Psoas muscle (tissue), 7 donors: ENCODE measurements at regions not wholly inside any gene's neighbourhood (a gene's known extent, or its start where the extent isn't known, plus 50 kb on each side); places are given as distances from the start of the nearest gene placed in this dataset.

Experiments used
- ATAC-seq, 4 donors: fragments of 200-7000 bp; cut with Tn5 transposase; one replicate each; pipeline ENCODE4 v1.9.1; 2020; ENCODE audit warnings: moderate library complexity in 3 of 4, mild to moderate bottlenecking in 2 of 4
- DNase-seq, 2 donors: peaks; one replicate each; pipeline ENCODE4 v3.0.0-alpha.2; 2020
- H3K27ac ChIP-seq: fragments of 200-600 bp; one replicate; pipeline ENCODE4 v1.8.0; 2022
- H3K27me3 ChIP-seq, 3 donors: fragments of 200-600 bp in 1 of 3; one replicate each; pipeline versions ENCODE4 v1.6.1 to v1.8.0; 2013 to 2022; ENCODE audit warnings: low read length in 2 of 3, mild to moderate bottlenecking in 2 of 3, moderate library complexity in 1 of 3; ENCODE audit not compliant: insufficient read depth in 3 of 3
- H3K36me3 ChIP-seq, 2 donors: fragments of 200-600 bp in 1 of 2; one replicate each; pipeline versions ENCODE4 v1.6.1 to v1.8.0; 2013 to 2022; ENCODE audit warnings: low read depth in 1 of 2, mild to moderate bottlenecking in 1 of 2, moderate library complexity in 1 of 2; ENCODE audit not compliant: insufficient read depth in 1 of 2
- H3K4me1 ChIP-seq: fragments of 200-600 bp; one replicate; pipeline ENCODE4 v1.8.0; 2022
- H3K4me3 ChIP-seq: fragments of 200-600 bp; one replicate; pipeline ENCODE4 v1.8.0; 2022; ENCODE audit warnings: mild to moderate bottlenecking
- H3K9me3 ChIP-seq: fragments of 200-600 bp; one replicate; pipeline ENCODE4 v1.8.0; 2022
- CTCF ChIP-seq: fragments of 200-600 bp; IDR thresholded peaks from one replicate; pipeline ENCODE4 v1.8.0; 2022; ENCODE audit warnings: antibody characterized with exemption
- WGBS, 3 donors: extraction: QIAGEN DNeasy Blood & Tissue Kit; methylation state at CpG; one replicate each; pipeline versions ENCODE4 v1.1.6 to v1.1.7; 2013; 5-methylcytosine and 5-hydroxymethylcytosine counted together
- intact Hi-C, 2 donors: fragments of 100-400 bp; cut with DNase I; formaldehyde crosslinking; loops; one replicate each; pipeline versions ENCODE4 v1.11.0 to v1.14.2; 2022
- donor health status: healthy with polysubstance abuse.
- donor health status: DM: no; HTN: no; CAD: no; lungs with moderate emphysema.
- donor health status: Bipolar disorder and iron deficiency.
- donor health status: healthy.
- donor health status: DM: yes; HTN: yes; CAD: no.
- donor health status: DM: no; HTN: no; CAD: no.
- donor health status: DM: yes; HTN: yes; CAD: no.

GRCh38 chr2:181763423-181763822 lies 83.1 kb upstream of the NEUROD1 start:
- Histone ChIP-seq H3K4me1 (no peaks in the 10 kb centered on the region), H3K9me3 (no peaks in the 10 kb centered on the region), H3K27me3 (no peaks in the 10 kb centered on the region), H3K4me3 (no peak overlapping the region), H3K36me3 (no peaks in the 10 kb centered on the region), H3K27ac (no peak overlapping the region)
- no peak for ATAC-seq
- TF ChIP-seq CTCF = no peak
- no peak for DNase-seq
- intact Hi-C loops = no loop called here
- WGBS, 3 donors = 72 to 82% (median 74%) methylated on average over 4 of the region's 4 CpGs

- intact Hi-C loops = no loop called here
- H3K4me3 ChIP-seq = no peak overlapping the region
- H3K27ac ChIP-seq = no peak overlapping the region
- no peak for DNase-seq
- ATAC-seq = no peak
- TF ChIP-seq CTCF = no peak
- no peaks in the 10 kb centered on the region for H3K36me3 ChIP-seq
- no peaks in the 10 kb centered on the region for H3K27me3 ChIP-seq
- H3K4me1 ChIP-seq = no peaks in the 10 kb centered on the region
- H3K9me3 ChIP-seq = no peaks in the 10 kb centered on the region
- WGBS, 3 donors = 63 to 73% (median 66%) methylated on average over 4 of the region's 4 CpGs
These were observed 84.0 kb upstream of the NEUROD1 start for GRCh38 chr2:181764095-181764963.

GRCh38 chr2:181766129-181766528 lies 85.8 kb upstream of the NEUROD1 start:
- DNase-seq (no peak), ATAC-seq (no peak)
- Histone ChIP-seq H3K27me3 (no peaks in the 10 kb centered on the region), H3K4me1 (no peaks in the 10 kb centered on the region), H3K4me3 (no peak overlapping the region), H3K27ac (no peak overlapping the region), H3K9me3 (no peaks in the 10 kb centered on the region), H3K36me3 (no peaks in the 10 kb centered on the region)
- no peak for TF ChIP-seq CTCF
- intact Hi-C loops = no loop called here

- H3K27ac ChIP-seq = no peak overlapping the region
- H3K36me3 ChIP-seq = no peaks in the 10 kb centered on the region
- no peak for DNase-seq
- H3K4me1 ChIP-seq = no peaks in the 10 kb centered on the region
- H3K9me3 ChIP-seq = no peaks in the 10 kb centered on the region
- TF ChIP-seq CTCF = no peak
- intact Hi-C loops = no loop called here
- H3K4me3 ChIP-seq = no peak overlapping the region
- no peaks in the 10 kb centered on the region for H3K27me3 ChIP-seq
- no peak for ATAC-seq
These were observed 89.8 kb upstream of the NEUROD1 start for GRCh38 chr2:181770150-181770549.

GRCh38 chr2:181771356-181771755 lies 91.0 kb upstream of the NEUROD1 start:
- DNase-seq (no peak), ATAC-seq (no peak)
- Histone ChIP-seq H3K36me3 (no peaks in the 10 kb centered on the region), H3K27ac (no peak overlapping the region), H3K4me3 (no peak overlapping the region), H3K4me1 (no peaks in the 10 kb centered on the region), H3K9me3 (no peaks in the 10 kb centered on the region), H3K27me3 (no peaks in the 10 kb centered on the region)
- intact Hi-C loops = no loop called here
- WGBS, 3 donors = 23 to 39% (median 38%) methylated on average over 2 of the region's 2 CpGs
- no peak for TF ChIP-seq CTCF
